Neural progenitor cell (in vitro differentiated cells): ENCODE measurements at regions not wholly inside any gene's neighbourhood (a gene's known extent, or its start where the extent isn't known, plus 50 kb on each side); places are given as distances from the start of the nearest gene placed in this dataset.

Experiments
- DNase-seq: peaks from one replicate; pipeline ENCODE4 v3.0.0-alpha.2; 2016; ENCODE audit warnings: low spot score
- H2AFZ ChIP-seq: fragments of 200-600 bp; sonication (generic); replicated peaks from 2 replicates; pipeline ENCODE4 v1.6.1; 2016; ENCODE audit warnings: antibody characterized with exemption
- H3F3A ChIP-seq: fragments of 200-600 bp; sonication (generic); 2 replicates; pipeline ENCODE4 v1.6.1; 2016; ENCODE audit warnings: antibody characterized with exemption, low read depth
- H3K27ac ChIP-seq: fragments of 200-600 bp; sonication (generic); 2 replicates; pipeline ENCODE4 v1.5.1; 2016; ENCODE audit warnings: mild to moderate bottlenecking
- H3K27me3 ChIP-seq: fragments of 200-600 bp; sonication (generic); 2 replicates; pipeline ENCODE4 v1.6.1; 2016; ENCODE audit warnings: mild to moderate bottlenecking, moderate library complexity
- H3K36me3 ChIP-seq: fragments of 200-600 bp; sonication (generic); 2 replicates; pipeline ENCODE4 v1.5.1; 2016
- H3K4me1 ChIP-seq: fragments of 200-600 bp; sonication (generic); 2 replicates; pipeline ENCODE4 v1.6.1; 2016; ENCODE audit warnings: mixed run types
- H3K4me2 ChIP-seq: fragments of 200-600 bp; sonication (generic); 2 replicates; pipeline ENCODE4 v1.6.1; 2016
- H3K4me3 ChIP-seq: fragments of 200-600 bp; sonication (generic); 2 replicates; pipeline ENCODE4 v1.5.1; 2016
- H3K79me2 ChIP-seq: fragments of 200-600 bp; sonication (generic); 2 replicates; pipeline ENCODE4 v1.6.1; 2016; ENCODE audit warnings: low read depth
- H3K9ac ChIP-seq: fragments of 200-600 bp; sonication (generic); 2 replicates; pipeline ENCODE4 v1.6.1; 2016
- H3K9me3 ChIP-seq: fragments of 200-600 bp; sonication (generic); 2 replicates; pipeline ENCODE4 v1.5.1; 2016; ENCODE audit warnings: low read depth
- H4K20me1 ChIP-seq: fragments of 200-600 bp; sonication (generic); 2 replicates; pipeline ENCODE4 v1.6.1; 2016; ENCODE audit warnings: low read depth
- H3K27ac Mint-ChIP-seq: 3 replicates; pipeline ENCODE4 v1.8.0; 2021; ENCODE audit warnings: mixed read lengths
- H3K27me3 Mint-ChIP-seq: 2 replicates; pipeline ENCODE4 v1.8.0; 2022; ENCODE audit warnings: low read depth, mild to moderate bottlenecking, inconsistent platforms, moderate library complexity, mixed read lengths; ENCODE audit not compliant: insufficient read depth
- H3K36me3 Mint-ChIP-seq: 3 replicates; pipeline ENCODE4 v1.8.0; 2021; ENCODE audit warnings: mixed read lengths
- H3K4me1 Mint-ChIP-seq: 3 replicates; pipeline ENCODE4 v1.8.0; 2021; ENCODE audit warnings: mixed read lengths
- H3K4me3 Mint-ChIP-seq: 3 replicates; pipeline ENCODE4 v1.8.0; 2021; ENCODE audit warnings: mild to moderate bottlenecking, moderate library complexity, mixed read lengths
- H3K9me3 Mint-ChIP-seq: 3 replicates; pipeline ENCODE4 v1.8.0; 2020; ENCODE audit warnings: mixed read lengths
- EZH2 ChIP-seq: fragments of 200-600 bp; sonication (generic); IDR thresholded peaks from 2 replicates; pipeline ENCODE4 v1.6.1; 2017; ENCODE audit warnings: antibody characterized with exemption, mild to moderate bottlenecking, moderate library complexity
- EZH2phosphoT487 ChIP-seq: fragments of 200-600 bp; sonication (generic); IDR thresholded peaks from 2 replicates; pipeline ENCODE4 v1.6.1; 2017; ENCODE audit warnings: antibody characterized with exemption
- TF ChIP-seq, protein P1 (sequence below): fragments of 200-600 bp; sonication (generic); IDR thresholded peaks from 2 replicates; pipeline ENCODE4 v1.5.1; 2017; ENCODE audit warnings: antibody characterized with exemption, mild to moderate bottlenecking

GRCh38 chr10:36033808-36034207 lies 391.7 kb upstream of the FZD8 start:
- no peak overlapping the region for H3K27ac Mint-ChIP-seq
- no peak overlapping the region for H3K4me2 ChIP-seq
- H3K4me1 Mint-ChIP-seq = peaks cover 7% of the 10 kb centered on the region
- H3K36me3 ChIP-seq = no peaks in the 10 kb centered on the region
- DNase-seq = no peak
- H3K36me3 Mint-ChIP-seq = no peaks in the 10 kb centered on the region
- H3K27me3 Mint-ChIP-seq = peaks cover 2% of the 10 kb centered on the region
- no peaks in the 10 kb centered on the region for H3K9me3 ChIP-seq
- H3F3A ChIP-seq = no peaks in the 10 kb centered on the region
- no peaks in the 10 kb centered on the region for H3K27me3 ChIP-seq
- TF ChIP-seq, protein P1, sequence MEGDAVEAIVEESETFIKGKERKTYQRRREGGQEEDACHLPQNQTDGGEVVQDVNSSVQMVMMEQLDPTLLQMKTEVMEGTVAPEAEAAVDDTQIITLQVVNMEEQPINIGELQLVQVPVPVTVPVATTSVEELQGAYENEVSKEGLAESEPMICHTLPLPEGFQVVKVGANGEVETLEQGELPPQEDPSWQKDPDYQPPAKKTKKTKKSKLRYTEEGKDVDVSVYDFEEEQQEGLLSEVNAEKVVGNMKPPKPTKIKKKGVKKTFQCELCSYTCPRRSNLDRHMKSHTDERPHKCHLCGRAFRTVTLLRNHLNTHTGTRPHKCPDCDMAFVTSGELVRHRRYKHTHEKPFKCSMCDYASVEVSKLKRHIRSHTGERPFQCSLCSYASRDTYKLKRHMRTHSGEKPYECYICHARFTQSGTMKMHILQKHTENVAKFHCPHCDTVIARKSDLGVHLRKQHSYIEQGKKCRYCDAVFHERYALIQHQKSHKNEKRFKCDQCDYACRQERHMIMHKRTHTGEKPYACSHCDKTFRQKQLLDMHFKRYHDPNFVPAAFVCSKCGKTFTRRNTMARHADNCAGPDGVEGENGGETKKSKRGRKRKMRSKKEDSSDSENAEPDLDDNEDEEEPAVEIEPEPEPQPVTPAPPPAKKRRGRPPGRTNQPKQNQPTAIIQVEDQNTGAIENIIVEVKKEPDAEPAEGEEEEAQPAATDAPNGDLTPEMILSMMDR = no peak
- TF ChIP-seq EZH2 = no peak
- TF ChIP-seq EZH2phosphoT487 = no peak
- no peak overlapping the region for H3K4me3 Mint-ChIP-seq
- no peak overlapping the region for H3K27ac ChIP-seq
- no peak overlapping the region for H2AFZ ChIP-seq
- H4K20me1 ChIP-seq = no peaks in the 10 kb centered on the region
- H3K9ac ChIP-seq = no peak overlapping the region
- no peak overlapping the region for H3K4me3 ChIP-seq
- no peaks in the 10 kb centered on the region for H3K9me3 Mint-ChIP-seq
- H3K79me2 ChIP-seq = no peaks in the 10 kb centered on the region
- no peaks in the 10 kb centered on the region for H3K4me1 ChIP-seq

- Histone ChIP-seq H4K20me1 (no peaks in the 10 kb centered on the region), H3K79me2 (no peaks in the 10 kb centered on the region), H2AFZ (no peak overlapping the region), H3F3A (no peaks in the 10 kb centered on the region), H3K9ac (no peak overlapping the region), H3K27ac (no peak overlapping the region), H3K9me3 (no peaks in the 10 kb centered on the region), H3K36me3 (no peaks in the 10 kb centered on the region), H3K4me3 (no peak overlapping the region), H3K4me1 (no peaks in the 10 kb centered on the region), H3K4me2 (no peak overlapping the region), H3K27me3 (no peaks in the 10 kb centered on the region)
- peaks cover 2% of the 10 kb centered on the region for H3K27me3 Mint-ChIP-seq
- H3K36me3 Mint-ChIP-seq = no peaks in the 10 kb centered on the region
- no peak for TF ChIP-seq EZH2
- TF ChIP-seq EZH2phosphoT487 = no peak
- TF ChIP-seq, protein P1 = no peak
- H3K9me3 Mint-ChIP-seq = no peaks in the 10 kb centered on the region
- no peaks in the 10 kb centered on the region for H3K4me1 Mint-ChIP-seq
- H3K4me3 Mint-ChIP-seq = no peak overlapping the region
- no peak overlapping the region for H3K27ac Mint-ChIP-seq
- no peak for DNase-seq
These were observed 388.4 kb upstream of the FZD8 start for GRCh38 chr10:36030516-36030915.

GRCh38 chr10:36026656-36027390 lies 384.7 kb upstream of the FZD8 start:
- Histone ChIP-seq H3K4me1 (no peaks in the 10 kb centered on the region), H3K36me3 (no peaks in the 10 kb centered on the region), H3F3A (no peaks in the 10 kb centered on the region), H3K27ac (no peak overlapping the region), H2AFZ (no peak overlapping the region), H3K4me3 (no peak overlapping the region), H3K9me3 (no peaks in the 10 kb centered on the region), H4K20me1 (no peaks in the 10 kb centered on the region), H3K9ac (no peak overlapping the region), H3K79me2 (no peaks in the 10 kb centered on the region), H3K27me3 (no peaks in the 10 kb centered on the region), H3K4me2 (no peak overlapping the region)
- H3K27me3 Mint-ChIP-seq = peaks cover 2% of the 10 kb centered on the region
- no peaks in the 10 kb centered on the region for H3K9me3 Mint-ChIP-seq
- DNase-seq = no peak
- H3K36me3 Mint-ChIP-seq = no peaks in the 10 kb centered on the region
- H3K27ac Mint-ChIP-seq = no peak overlapping the region
- no peak overlapping the region for H3K4me3 Mint-ChIP-seq
- H3K4me1 Mint-ChIP-seq = no peaks in the 10 kb centered on the region
- no peak for TF ChIP-seq EZH2
- no peak for TF ChIP-seq EZH2phosphoT487
- TF ChIP-seq, protein P1 = no peak
